Epithelial cell of prostate (primary cell): ENCODE measurements at regions not wholly inside any gene's neighbourhood (a gene's known extent, or its start where the extent isn't known, plus 50 kb on each side); places are given as distances from the start of the nearest gene placed in this dataset.

Experiments used
- DNase-seq: peaks from one replicate; pipeline ENCODE4 v3.0.0-alpha.2; 2011; ENCODE audit warnings: low read depth, low spot score
- H3K27ac ChIP-seq: fragments of 450-650 bp; 2 replicates; pipeline ENCODE4 v1.5.1; 2017; ENCODE audit warnings: mild to moderate bottlenecking

DNA sequence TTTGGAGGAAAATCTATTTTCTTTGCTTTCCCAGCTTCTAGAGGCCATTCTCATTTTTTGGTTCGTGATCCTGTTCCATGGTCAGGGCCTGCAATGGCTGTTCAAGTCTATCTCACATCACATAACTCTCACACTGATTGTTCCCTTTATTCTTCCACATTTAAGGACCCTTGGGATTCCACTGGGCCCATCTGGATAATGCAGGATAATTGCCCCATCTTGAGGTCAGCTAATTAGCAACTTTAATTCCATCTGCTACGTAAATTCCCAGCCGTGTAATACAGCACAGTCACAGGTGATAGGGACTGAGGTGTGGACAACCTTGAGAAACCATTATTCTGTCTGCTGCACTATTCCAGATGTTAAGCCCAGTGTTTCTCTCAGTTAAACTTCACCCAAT is 311.6 kb upstream of the CNTN4 start:
- no peak overlapping the region for H3K27ac ChIP-seq
- DNase-seq = no peak

DNA sequence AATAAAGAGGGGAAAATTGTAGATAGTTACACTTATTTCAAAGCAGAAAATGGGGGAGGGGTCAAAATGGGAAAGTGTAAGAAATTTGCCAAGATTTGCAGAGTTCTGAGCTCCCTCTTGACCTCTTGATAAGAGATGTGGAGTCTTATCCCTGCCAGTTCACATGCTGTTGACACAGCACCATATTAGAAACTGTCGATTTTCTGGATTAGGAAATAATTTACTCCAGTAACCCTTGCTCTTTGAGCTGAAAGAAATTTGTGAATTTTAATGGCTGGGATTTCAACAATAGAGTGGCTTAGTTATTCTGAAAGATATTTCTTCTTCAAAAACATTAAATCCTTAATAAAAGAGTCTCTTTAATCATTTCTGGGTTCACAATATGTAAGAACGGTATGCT is 306.2 kb upstream of the CNTN4 start:
- DNase-seq = no peak
- no peak overlapping the region for H3K27ac ChIP-seq

GRCh38 chr3:1798711-1799405 is 299.8 kb upstream of the CNTN4 start:
- no peak overlapping the region for H3K27ac ChIP-seq
- DNase-seq = no peak

DNA sequence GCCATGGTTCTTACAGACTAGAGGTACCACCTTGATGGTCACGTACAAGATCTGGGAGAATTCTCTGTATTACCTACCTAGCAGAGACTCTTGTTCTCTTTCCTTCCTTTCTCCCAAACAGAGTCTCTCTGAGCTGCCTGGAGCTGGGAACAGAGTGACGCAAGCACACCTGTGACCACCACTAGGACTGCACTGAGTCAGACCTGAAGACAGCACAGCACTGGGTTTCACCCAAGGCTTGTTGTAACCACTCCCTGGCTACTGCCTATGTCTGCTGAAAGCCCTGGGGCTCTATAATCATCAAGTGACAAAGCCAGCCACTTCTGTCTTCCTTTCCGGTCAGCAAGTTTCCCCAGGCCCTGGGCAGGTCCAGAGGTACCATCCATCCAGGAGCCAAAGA is 293.3 kb upstream of the CNTN4 start:
- peak; percentile 1 for DNase-seq
- H3K27ac ChIP-seq = no peak overlapping the region

DNA sequence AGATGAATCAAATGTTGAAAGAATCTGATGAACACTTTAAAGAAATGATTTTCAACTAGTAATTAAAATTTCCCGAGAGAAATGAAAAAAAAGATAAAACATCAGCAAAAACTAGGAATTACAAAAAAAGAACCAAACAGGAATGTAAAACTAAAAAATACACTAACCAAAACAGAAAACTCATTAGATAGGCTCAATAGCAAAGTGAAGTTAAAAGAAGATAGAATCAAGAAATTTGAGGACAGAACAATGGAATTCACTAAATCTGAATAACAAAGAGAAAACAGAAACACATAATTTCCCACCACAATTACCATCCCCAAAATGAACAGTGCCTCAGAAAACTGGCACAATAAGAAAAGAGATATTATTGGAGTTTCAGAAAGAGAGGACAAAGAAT is 290.1 kb upstream of the CNTN4 start:
- DNase-seq = no peak
- H3K27ac ChIP-seq = no peak overlapping the region

DNA sequence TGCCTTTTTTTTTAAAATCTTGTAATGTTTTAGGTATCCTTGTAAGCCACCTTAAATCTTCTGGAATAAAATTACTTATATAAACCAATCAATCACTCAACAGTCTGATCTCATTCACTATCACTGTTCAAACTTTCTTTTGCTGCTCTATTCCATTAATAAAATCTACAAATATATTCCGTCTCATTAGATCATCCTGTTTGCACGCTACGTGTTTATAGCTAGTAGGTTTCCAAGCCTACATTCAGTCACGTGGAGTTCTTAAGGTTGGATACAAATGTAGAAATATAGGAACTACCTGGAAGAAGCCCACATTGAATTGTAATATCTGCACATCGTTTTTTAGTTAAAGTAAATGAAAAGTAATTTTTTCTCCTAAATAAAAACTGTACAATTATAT is 274.8 kb upstream of the CNTN4 start:
- no peak overlapping the region for H3K27ac ChIP-seq
- DNase-seq = no peak

GRCh38 chr3:1824359-1824758 is 274.3 kb upstream of the CNTN4 start:
- no peak for DNase-seq

DNA sequence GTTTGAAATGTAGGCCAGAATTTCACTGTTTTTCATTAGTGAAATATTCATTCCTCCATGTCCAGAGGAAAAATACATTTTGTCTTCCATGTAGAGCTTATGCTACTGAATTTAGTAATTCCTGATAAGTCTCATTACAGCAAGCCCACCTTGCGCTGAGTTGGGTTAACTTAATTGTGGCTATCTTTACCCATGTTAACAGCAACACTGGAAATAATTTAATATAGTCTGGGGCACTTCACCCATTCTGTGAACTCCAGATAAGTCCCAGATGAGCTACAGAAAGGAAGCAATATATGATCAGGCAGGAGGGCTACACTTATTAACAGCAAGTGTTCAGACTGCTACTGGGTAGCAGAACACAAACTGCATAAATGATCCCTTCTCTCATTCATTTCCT is 270.1 kb upstream of the CNTN4 start:
- no peak overlapping the region for H3K27ac ChIP-seq
- no peak for DNase-seq

More at GRCh38 chr3:1824359-1824758, 274.3 kb upstream of the CNTN4 start:
- no peak overlapping the region for H3K27ac ChIP-seq

DNA sequence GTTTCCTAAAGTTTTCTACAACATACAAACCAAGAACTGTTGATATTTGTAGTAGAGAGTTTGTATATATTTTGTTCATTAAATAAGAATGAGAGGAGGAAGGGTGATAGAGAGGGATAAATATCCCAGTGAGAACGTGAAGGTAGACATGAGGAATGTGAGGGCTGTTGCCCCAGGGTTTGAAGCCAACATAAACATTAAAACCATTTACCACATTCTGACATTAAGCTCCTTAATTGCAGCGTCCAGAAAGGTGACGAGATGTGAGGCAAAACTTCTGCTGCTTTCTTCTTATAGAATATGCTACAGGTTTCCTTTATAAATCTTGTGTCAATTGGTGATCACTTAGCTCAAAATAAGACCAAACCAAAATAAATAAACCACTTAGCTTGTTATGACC is 267.8 kb upstream of the CNTN4 start:
- H3K27ac ChIP-seq = no peak overlapping the region
- DNase-seq = no peak

GRCh38 chr3:1832395-1832794 is 266.3 kb upstream of the CNTN4 start:
- H3K27ac ChIP-seq = no peak overlapping the region
- DNase-seq = no peak

DNA sequence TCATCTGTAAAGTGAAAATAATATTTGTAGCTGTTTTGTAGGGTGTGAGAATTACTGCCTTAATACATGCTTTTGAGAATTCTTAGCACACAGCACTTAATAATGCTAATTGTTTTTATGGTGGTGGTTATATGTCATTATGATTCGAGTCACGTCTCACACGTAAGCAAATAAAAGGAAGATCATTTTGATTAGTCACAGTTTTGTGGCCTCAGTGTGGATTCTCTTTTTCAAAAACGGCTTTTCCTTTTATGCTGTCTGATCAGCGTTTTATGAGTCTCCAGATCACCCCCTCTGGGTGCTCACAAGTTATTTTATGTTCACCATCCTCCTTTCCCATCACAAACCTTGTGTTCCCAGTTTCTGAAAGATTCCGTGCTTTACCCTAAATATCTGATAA is 255.6 kb upstream of the CNTN4 start:
- H3K27ac ChIP-seq = no peak overlapping the region
- no peak for DNase-seq

- no peak for DNase-seq
- no peak overlapping the region for H3K27ac ChIP-seq
These were observed 251.1 kb upstream of the CNTN4 start for GRCh38 chr3:1847571-1847970.

DNA sequence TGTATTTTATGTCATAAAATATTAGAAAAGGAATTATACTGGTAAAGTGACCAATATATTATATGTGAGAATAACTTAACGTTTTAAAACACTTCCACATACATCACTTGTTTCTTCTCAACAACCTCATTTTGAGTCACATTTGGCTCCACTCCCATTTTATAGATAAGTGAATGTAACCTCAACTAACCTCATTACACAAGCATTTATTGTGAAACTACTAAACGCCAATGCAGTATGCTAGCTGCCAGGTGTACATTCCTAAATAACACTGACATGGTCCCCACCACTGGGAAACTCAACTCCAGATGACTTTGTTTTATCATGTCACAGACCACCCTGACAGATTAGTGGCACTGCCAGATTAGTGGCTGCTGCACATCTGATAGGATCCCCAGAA is 249.7 kb upstream of the CNTN4 start:
- no peak for DNase-seq
- H3K27ac ChIP-seq = no peak overlapping the region

- DNase-seq = no peak
- no peak overlapping the region for H3K27ac ChIP-seq
These were observed 245.7 kb upstream of the CNTN4 start for GRCh38 chr3:1852950-1853349.

- no peak for DNase-seq
- no peak overlapping the region for H3K27ac ChIP-seq
These were observed 242.8 kb upstream of the CNTN4 start for GRCh38 chr3:1855841-1856240.

DNA sequence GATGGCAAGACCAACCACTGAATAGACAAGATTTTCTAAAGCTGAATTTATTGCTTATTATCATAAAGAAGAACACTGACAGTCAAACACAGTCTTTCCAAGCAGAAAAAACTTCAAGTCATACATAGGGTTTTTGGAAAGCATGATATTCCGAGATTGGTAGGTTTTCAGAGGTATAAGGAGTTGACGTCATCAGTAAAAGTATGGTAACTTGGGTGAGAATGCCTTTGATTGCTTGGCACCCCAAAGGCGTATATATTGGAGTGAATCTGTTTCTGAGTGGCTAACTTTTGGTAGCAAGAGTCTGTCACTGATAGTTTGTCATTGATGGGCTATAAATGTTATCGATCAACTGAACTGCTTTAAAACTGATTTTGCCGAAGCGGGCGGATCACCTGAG is 227.9 kb upstream of the CNTN4 start:
- H3K27ac ChIP-seq = no peak overlapping the region
- no peak for DNase-seq

DNA sequence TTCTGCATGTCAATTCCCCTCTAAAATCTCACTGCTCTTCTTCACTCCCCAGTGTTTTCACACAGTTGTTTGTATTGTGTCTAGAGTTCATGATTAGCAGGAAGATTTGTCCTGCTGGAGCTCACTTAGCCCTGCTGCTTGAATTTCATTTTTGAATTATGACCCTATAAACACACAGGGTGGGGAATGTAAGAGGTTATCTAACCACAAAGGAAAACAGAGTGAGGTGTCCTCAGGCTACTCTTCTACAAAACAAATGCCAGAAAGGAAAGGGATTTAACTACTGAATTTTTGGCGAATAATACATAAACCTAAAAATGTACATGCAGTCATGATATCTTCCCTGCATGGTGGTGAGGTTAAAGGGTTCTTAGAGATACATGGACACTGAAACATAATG is 215.1 kb upstream of the CNTN4 start:
- no peak for DNase-seq
- no peak overlapping the region for H3K27ac ChIP-seq

GRCh38 chr3:1892459-1892858 is 206.2 kb upstream of the CNTN4 start:
- H3K27ac ChIP-seq = no peak overlapping the region
- no peak for DNase-seq

DNA sequence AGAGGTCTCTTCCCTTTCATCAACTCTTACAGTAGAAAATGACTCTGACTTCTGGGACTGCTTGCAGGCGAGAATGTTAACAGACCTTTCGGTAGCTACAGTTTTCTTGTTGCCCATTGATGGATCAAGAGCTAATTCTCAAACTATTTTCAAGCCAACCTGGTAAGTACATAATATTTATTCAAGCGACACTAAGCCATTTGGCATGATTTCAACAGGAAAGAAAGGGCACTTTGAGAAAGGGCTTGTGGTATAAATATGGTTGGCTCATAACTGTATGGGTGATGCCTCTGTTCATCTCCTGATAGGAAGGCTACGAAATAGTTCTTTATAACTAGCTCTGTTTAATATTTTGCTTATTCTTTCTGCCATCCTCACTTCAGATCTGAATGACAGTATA is 196.2 kb upstream of the CNTN4 start:
- no peak for DNase-seq
- H3K27ac ChIP-seq = no peak overlapping the region

GRCh38 chr3:1903111-1903510 is 195.6 kb upstream of the CNTN4 start:
- H3K27ac ChIP-seq = no peak overlapping the region
- no peak for DNase-seq

DNA sequence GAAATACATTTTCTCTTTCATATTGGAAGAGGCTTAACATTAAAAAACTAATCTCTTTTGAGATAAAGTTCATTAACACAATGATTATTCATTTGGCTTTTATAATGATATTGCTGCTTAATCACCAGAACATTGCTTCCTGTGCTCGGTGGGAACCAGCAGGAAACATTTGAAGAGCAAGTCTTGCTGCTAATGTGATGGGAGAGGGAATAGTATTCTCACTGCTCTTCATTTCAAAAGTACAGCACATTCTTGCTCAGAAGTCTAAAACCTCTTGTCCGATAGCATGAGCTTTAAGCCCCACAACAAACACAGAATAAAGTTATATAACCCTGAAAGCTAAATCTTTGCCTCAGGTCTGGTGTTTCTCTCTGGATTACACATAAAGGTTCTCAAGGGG is 190.8 kb upstream of the CNTN4 start:
- no peak overlapping the region for H3K27ac ChIP-seq
- DNase-seq = no peak

GRCh38 chr3:1908651-1909445 is 189.8 kb upstream of the CNTN4 start:
- DNase-seq = no peak
- H3K27ac ChIP-seq = no peak overlapping the region
